Brain microvascular endothelial cell (primary cell): ENCODE measurements at regions not wholly inside any gene's neighbourhood (a gene's known extent, or its start where the extent isn't known, plus 50 kb on each side); places are given as distances from the start of the nearest gene placed in this dataset.
A peak's percentile ranks its signal among the peaks of the same experiment; 100 is the strongest.

Experiments used
- DNase-seq: peaks from one replicate; pipeline ENCODE4 v3.0.0-alpha.2; 2020
- H3K27ac ChIP-seq: fragments of 250-450 bp; sonication (Bioruptor Pico); 2 replicates; pipeline ENCODE4 v1.5.1; 2020; ENCODE audit warnings: mild to moderate bottlenecking, moderate library complexity
- H3K27me3 ChIP-seq: fragments of 250-450 bp; sonication (Bioruptor Pico); replicated peaks from 2 replicates; pipeline ENCODE4 v1.5.1; 2020; ENCODE audit warnings: mild to moderate bottlenecking
- H3K36me3 ChIP-seq: fragments of 250-450 bp; sonication (Bioruptor Pico); replicated peaks from 2 replicates; pipeline ENCODE4 v1.5.1; 2020; ENCODE audit warnings: mild to moderate bottlenecking
- H3K4me3 ChIP-seq: 2 replicates; pipeline ENCODE4 v1.5.1; 2011; ENCODE audit warnings: low read depth, mild to moderate bottlenecking, control low read depth, low read length, moderate library complexity
- CTCF ChIP-seq: IDR thresholded peaks from 2 replicates; pipeline ENCODE4 v1.5.1; 2011; ENCODE audit warnings: low read depth, mild to moderate bottlenecking, moderate library complexity, low read length, control low read depth, inconsistent platforms; ENCODE audit errors: missing control alignments
- in situ Hi-C: cut with HindIII; loops from 2 replicates; pipeline ENCODE4 v1.10.0; 2017; ENCODE audit warnings: low sequenced_read_pairs, low pct_ligation_motif_present

DNA sequence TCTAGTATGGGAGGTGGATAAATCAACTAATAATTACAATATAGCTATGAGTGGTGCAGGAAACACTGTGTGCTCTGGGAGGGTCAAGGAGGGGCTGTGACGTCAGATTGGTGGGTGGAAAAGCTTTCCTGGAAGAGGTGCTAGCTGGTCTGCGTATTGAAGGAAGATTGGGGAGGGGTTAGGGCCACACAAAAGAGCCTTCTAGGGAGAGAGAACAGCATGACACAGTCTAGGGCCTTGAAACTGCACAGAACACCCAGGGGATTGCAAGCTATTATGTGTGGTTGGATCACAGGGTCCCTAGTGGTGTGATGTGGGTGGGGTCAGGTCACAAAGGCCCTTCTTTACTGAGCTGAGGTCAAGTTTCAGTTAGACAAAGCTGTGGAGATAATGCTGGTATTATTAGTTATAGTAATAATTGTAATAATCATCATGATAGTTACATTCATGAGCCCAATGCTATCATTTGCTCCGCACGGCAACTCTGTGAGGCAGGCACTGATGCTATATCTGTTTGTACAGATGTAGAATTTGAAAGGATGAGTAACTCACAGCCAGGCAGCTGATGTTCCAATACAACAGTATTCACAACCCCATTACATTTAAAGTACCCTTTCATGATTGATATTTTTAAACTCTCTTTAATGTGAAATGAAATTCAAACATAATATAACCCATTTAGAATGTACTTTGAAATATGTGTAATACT lies 197.4 kb upstream of the IL12B start:
- no peaks in the 10 kb centered on the region for H3K36me3 ChIP-seq
- in situ Hi-C loops: no loop called here
- no peak for DNase-seq
- TF ChIP-seq CTCF: no peak
- no peak overlapping the region for H3K4me3 ChIP-seq
- H3K27ac ChIP-seq: no peak overlapping the region
- H3K27me3 ChIP-seq: no peaks in the 10 kb centered on the region

DNA sequence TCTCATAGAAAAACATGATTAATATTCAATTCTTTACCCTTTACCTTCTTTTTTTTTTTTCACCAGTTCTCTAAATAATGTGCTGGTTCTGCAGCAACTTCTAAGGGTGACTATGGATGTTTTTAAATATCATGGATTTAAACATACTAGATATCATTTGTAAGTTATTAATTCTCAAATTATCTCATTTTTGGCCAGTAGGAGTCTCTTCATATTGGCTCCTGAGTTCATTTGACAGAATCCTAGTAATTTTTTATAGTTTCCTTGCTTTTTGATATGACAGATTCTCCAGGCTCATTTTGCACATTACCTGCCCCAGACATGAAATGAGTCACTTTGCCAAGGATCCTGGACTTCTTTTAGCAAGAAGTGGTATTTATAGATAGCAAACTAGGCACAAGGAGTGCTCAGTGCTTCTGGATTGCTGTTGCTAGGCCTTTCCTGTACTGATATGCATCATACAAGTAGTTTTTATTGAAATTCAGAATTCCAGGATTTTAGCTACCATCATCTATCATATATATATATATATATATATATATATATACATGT lies 201.3 kb upstream of the IL12B start:
- Histone ChIP-seq H3K27ac (no peak overlapping the region), H3K36me3 (no peaks in the 10 kb centered on the region), H3K27me3 (no peaks in the 10 kb centered on the region), H3K4me3 (no peak overlapping the region)
- peak; percentile 38 for TF ChIP-seq CTCF
- in situ Hi-C loops: no loop called here
- DNase-seq: no peak

- DNase-seq: peak; percentile 83
- TF ChIP-seq CTCF: no peak
- in situ Hi-C loops: no loop called here
- Histone ChIP-seq H3K27me3 (no peaks in the 10 kb centered on the region), H3K36me3 (no peaks in the 10 kb centered on the region), H3K4me3 (no peak overlapping the region), H3K27ac (no peak overlapping the region)
Measured at GRCh38 chr5:159533197-159533596, 202.9 kb upstream of the IL12B start.

- in situ Hi-C loops: no loop called here
- Histone ChIP-seq H3K27ac (no peak overlapping the region), H3K4me3 (no peak overlapping the region), H3K36me3 (no peaks in the 10 kb centered on the region), H3K27me3 (no peaks in the 10 kb centered on the region)
- DNase-seq: no peak
- no peak for TF ChIP-seq CTCF
Measured at GRCh38 chr5:159536166-159536565, 205.9 kb upstream of the IL12B start.

- no peak overlapping the region for H3K27ac ChIP-seq
- in situ Hi-C loops: no loop called here
- no peak for TF ChIP-seq CTCF
- no peaks in the 10 kb centered on the region for H3K27me3 ChIP-seq
- H3K4me3 ChIP-seq: no peak overlapping the region
- DNase-seq: no peak
- H3K36me3 ChIP-seq: no peaks in the 10 kb centered on the region
Measured at GRCh38 chr5:159536646-159537045, 206.4 kb upstream of the IL12B start.

- TF ChIP-seq CTCF: no peak
Measured at GRCh38 chr5:159539678-159540077, 209.4 kb upstream of the IL12B start.

More at GRCh38 chr5:159539678-159540077, 209.4 kb upstream of the IL12B start:
- H3K4me3 ChIP-seq: no peak overlapping the region
- H3K36me3 ChIP-seq: no peaks in the 10 kb centered on the region
- H3K27me3 ChIP-seq: no peaks in the 10 kb centered on the region
- in situ Hi-C loops: no loop called here
- no peak overlapping the region for H3K27ac ChIP-seq
- DNase-seq: no peak
